CD4-positive, CD25-positive, alpha-beta regulatory T cell (primary cell): ENCODE measurements at regions not wholly inside any gene's neighbourhood (a gene's known extent, or its start where the extent isn't known, plus 50 kb on each side); places are given as distances from the start of the nearest gene placed in this dataset.

ENCODE experiments used
- ATAC-seq, 2 donors: fragments of 150-1000 bp; cut with Tn5 transposase; one replicate each; pipeline ENCODE4 v1.10.0; 2021; ENCODE audit warnings: low read depth in 2 of 2, moderate number of reproducible peaks in 2 of 2, moderate library complexity in 1 of 2
- DNase-seq, 3 donors: peaks; one replicate each; pipeline versions ENCODE4 v3.0.0 to v3.0.0-alpha.2; 2012 to 2022; ENCODE audit warnings: mixed read lengths in 1 of 3
- H3K27ac ChIP-seq: one replicate; pipeline ENCODE4 v1.7.0; 2013; ENCODE audit warnings: mild to moderate bottlenecking, low read length; ENCODE audit not compliant: insufficient read depth, poor library complexity, severe bottlenecking
- H3K27me3 ChIP-seq: one replicate; pipeline ENCODE4 v1.7.0; 2013; ENCODE audit warnings: low read length; ENCODE audit not compliant: control insufficient read depth, insufficient read depth
- H3K36me3 ChIP-seq: one replicate; pipeline ENCODE4 v1.7.0; 2013; ENCODE audit warnings: mild to moderate bottlenecking, low read length, moderate library complexity; ENCODE audit not compliant: control insufficient read depth, insufficient read depth
- H3K4me1 ChIP-seq: 2 replicates; pipeline ENCODE4 v1.7.0; 2013; ENCODE audit warnings: mild to moderate bottlenecking, low read length; ENCODE audit not compliant: insufficient read depth, control insufficient read depth, poor library complexity, severe bottlenecking
- H3K4me3 ChIP-seq: one replicate; pipeline ENCODE4 v1.7.0; 2013; ENCODE audit warnings: low read depth, mild to moderate bottlenecking, low read length, moderate library complexity
- H3K9me3 ChIP-seq, 2 experiments: 1 replicate in 1 of 2; 2 replicates in 1 of 2; pipeline ENCODE4 v1.7.0; 2013; ENCODE audit warnings: low read length in 2 of 2, mild to moderate bottlenecking in 1 of 2, moderate library complexity in 1 of 2; ENCODE audit not compliant: control insufficient read depth in 2 of 2
- H3K27ac Mint-ChIP-seq, 3 donors: one replicate each; pipeline ENCODE4 v1.8.0; 2020 to 2022; ENCODE audit warnings: mild to moderate bottlenecking in 3 of 3, mixed read lengths in 3 of 3, moderate library complexity in 2 of 3
- H3K27me3 Mint-ChIP-seq: one replicate; pipeline ENCODE4 v1.8.0; 2022; ENCODE audit warnings: mild to moderate bottlenecking, mixed read lengths
- H3K36me3 Mint-ChIP-seq: one replicate; pipeline ENCODE4 v1.8.0; 2020; ENCODE audit warnings: mixed read lengths
- H3K4me1 Mint-ChIP-seq, 4 donors: one replicate each; pipeline ENCODE4 v1.8.0; 2020 to 2022; ENCODE audit warnings: mixed read lengths in 4 of 4, mild to moderate bottlenecking in 1 of 4
- H3K4me3 Mint-ChIP-seq, 4 donors: one replicate each; pipeline ENCODE4 v1.8.0; 2020 to 2022; ENCODE audit warnings: mild to moderate bottlenecking in 4 of 4, mixed read lengths in 4 of 4, moderate library complexity in 3 of 4
- H3K9me3 Mint-ChIP-seq, 7 donors: one replicate each; pipeline ENCODE4 v1.8.0; 2020 to 2022; ENCODE audit warnings: mixed read lengths in 7 of 7, mild to moderate bottlenecking in 3 of 7, moderate library complexity in 2 of 7

DNA sequence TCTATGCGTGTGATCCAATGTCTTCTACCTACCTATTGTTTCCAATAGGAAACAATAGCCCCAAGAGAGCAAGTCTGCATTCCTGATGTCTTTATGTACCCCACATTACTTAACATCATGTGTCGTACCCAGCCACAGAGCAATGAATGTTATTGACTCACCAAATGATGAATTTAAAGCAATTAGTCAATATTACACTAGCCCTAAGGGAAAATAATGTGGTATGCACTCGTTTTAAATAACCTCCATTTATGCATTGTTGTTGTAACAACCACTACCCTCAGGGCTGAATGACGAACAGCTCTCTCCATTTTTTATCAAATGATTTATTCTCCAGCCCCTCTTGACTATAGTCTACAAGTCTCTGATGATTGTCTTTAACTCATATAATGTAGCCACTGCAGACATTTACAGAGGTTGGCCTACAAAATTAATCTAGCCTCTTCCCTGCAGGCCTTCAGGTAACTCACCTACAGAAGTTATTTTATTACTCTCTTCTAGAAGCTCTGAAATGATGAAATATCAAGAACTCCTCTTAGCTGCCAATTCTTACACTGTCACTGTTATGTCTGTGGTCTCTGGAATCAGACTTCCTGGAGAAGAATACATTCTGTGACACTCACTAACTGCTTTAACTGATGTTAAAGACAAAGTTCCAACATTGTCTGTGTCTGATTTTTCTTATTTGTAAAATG is 601.7 kb upstream of the GRIA3 start:
- Mint-ChIP-seq H3K4me3 (no peak overlapping the region), H3K27ac (no peak overlapping the region), H3K36me3 (no peaks in the 10 kb centered on the region), H3K27me3 (no peaks in the 10 kb centered on the region), H3K4me1 (peaks cover 0 to 5% (median 0%) of the 10 kb centered on the region in 4 donors), H3K9me3 (peaks cover 0 to 5% (median 3%) of the 10 kb centered on the region in 7 donors)
- no peaks in the 10 kb centered on the region for H3K27me3 ChIP-seq
- ATAC-seq = no peak
- no peak overlapping the region for H3K4me3 ChIP-seq
- H3K27ac ChIP-seq = no peak overlapping the region
- no peaks in the 10 kb centered on the region for H3K4me1 ChIP-seq
- no peaks in the 10 kb centered on the region for H3K9me3 ChIP-seq
- H3K36me3 ChIP-seq = no peaks in the 10 kb centered on the region
- DNase-seq = no peak

DNA sequence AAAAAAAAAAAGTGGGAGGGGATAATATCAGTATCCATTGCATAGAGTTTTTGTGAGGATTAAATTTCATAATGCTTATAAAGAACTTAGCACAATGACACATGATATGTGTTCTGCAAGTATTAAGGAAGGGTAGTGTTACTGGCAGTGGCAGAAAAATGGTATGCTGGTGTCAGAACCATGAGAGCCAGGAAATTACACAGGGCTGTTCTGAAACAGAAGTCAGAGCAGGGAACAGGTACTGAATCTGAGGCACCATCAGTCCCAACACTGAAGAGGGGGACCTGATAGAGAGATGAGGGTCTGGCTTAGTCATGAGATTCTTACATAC is 601.1 kb upstream of the GRIA3 start:
- H3K27ac ChIP-seq = no peak overlapping the region
- H3K36me3 ChIP-seq = no peaks in the 10 kb centered on the region
- H3K36me3 Mint-ChIP-seq = no peaks in the 10 kb centered on the region
- no peak overlapping the region for H3K4me3 Mint-ChIP-seq
- H3K4me1 Mint-ChIP-seq = peaks cover 0 to 5% (median 0%) of the 10 kb centered on the region in 4 donors
- no peaks in the 10 kb centered on the region for H3K4me1 ChIP-seq
- no peak for ATAC-seq
- H3K27ac Mint-ChIP-seq = no peak overlapping the region
- H3K9me3 Mint-ChIP-seq = peaks cover 0 to 5% (median 3%) of the 10 kb centered on the region in 7 donors
- H3K27me3 Mint-ChIP-seq = no peaks in the 10 kb centered on the region
- no peaks in the 10 kb centered on the region for H3K9me3 ChIP-seq
- no peak for DNase-seq
- no peaks in the 10 kb centered on the region for H3K27me3 ChIP-seq
- H3K4me3 ChIP-seq = no peak overlapping the region

DNA sequence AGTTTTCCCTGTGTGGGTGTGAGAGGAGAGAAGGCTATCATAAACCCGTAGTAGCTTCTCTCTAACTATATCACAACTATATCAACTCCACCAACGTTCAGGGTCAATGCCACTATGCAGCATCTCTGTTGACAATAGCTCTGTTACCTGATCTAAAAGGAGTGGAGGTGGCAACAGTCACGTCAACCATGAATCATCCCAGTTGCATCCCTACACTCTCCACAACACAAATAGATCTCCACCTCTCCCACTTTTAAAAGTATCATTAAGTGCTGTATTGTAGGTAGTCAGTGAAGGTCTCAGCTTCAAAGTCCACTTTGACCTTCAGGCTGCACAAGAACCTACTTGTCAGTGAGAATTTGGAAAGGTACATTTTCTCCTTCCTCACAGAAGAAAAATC is 600.5 kb upstream of the GRIA3 start:
- peaks cover 0 to 5% (median 0%) of the 10 kb centered on the region in 4 donors for H3K4me1 Mint-ChIP-seq
- DNase-seq (no peak), ATAC-seq (no peak)
- no peak overlapping the region for H3K4me3 Mint-ChIP-seq
- Histone ChIP-seq H3K27me3 (no peaks in the 10 kb centered on the region), H3K36me3 (no peaks in the 10 kb centered on the region), H3K4me3 (no peak overlapping the region), H3K9me3 (no peaks in the 10 kb centered on the region), H3K4me1 (no peaks in the 10 kb centered on the region), H3K27ac (no peak overlapping the region)
- no peaks in the 10 kb centered on the region for H3K27me3 Mint-ChIP-seq
- no peak overlapping the region for H3K27ac Mint-ChIP-seq
- H3K36me3 Mint-ChIP-seq = no peaks in the 10 kb centered on the region
- peaks cover 0 to 5% (median 3%) of the 10 kb centered on the region in 7 donors for H3K9me3 Mint-ChIP-seq

DNA sequence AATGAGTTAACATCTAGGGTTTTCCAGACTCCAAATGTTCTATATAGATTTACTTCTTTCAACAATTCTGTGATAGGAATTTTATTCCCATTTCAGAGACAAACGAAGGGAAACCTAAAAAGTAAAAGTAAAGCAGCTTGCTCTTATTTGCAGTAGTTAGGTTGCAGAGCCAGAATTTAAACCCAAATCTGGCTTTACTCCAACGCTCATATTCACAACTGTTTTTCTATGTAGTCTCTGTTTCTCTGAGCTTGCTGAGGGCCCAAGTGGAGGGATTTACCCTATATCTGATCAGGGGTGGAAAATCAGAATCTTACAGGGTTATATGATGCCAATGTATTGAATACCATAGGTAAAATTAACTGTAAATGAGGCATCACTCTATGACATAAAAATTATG is 599.1 kb upstream of the GRIA3 start:
- Histone ChIP-seq H3K27ac (no peak overlapping the region), H3K4me3 (no peak overlapping the region), H3K27me3 (no peaks in the 10 kb centered on the region), H3K4me1 (no peaks in the 10 kb centered on the region), H3K36me3 (no peaks in the 10 kb centered on the region), H3K9me3 (no peaks in the 10 kb centered on the region)
- Mint-ChIP-seq H3K4me3 (no peak overlapping the region), H3K36me3 (no peaks in the 10 kb centered on the region), H3K9me3 (peaks cover 0 to 5% (median under 1%) of the 10 kb centered on the region in 7 donors), H3K4me1 (peaks cover 0 to 5% (median 0%) of the 10 kb centered on the region in 4 donors), H3K27me3 (no peaks in the 10 kb centered on the region), H3K27ac (no peak overlapping the region)
- DNase-seq (no peak), ATAC-seq (no peak)

DNA sequence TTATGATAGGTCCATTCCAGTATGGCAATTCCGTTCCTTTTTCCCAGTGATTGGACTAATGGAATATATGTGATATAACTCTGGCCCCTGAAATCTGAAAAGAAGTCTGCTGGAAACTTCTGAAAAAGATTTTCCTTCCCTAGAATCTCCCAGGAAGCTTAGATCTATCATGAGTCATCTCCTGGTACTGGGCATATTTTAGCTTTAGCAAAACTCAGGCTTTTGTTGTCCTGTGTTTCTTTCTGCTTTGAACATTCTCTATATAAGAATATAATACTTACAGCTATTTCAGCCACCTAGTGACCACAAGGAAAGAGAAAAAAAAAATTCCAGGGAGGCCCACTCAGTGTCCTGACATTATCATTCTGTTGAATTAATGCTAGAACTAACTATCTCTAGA is 597.2 kb upstream of the GRIA3 start:
- ATAC-seq (no peak), DNase-seq (no peak)
- Histone ChIP-seq H3K36me3 (no peaks in the 10 kb centered on the region), H3K4me3 (no peak overlapping the region), H3K9me3 (no peaks in the 10 kb centered on the region), H3K27me3 (no peaks in the 10 kb centered on the region), H3K27ac (no peak overlapping the region), H3K4me1 (no peaks in the 10 kb centered on the region)
- H3K9me3 Mint-ChIP-seq = peaks cover 0 to 5% (median 0%) of the 10 kb centered on the region in 7 donors
- H3K4me3 Mint-ChIP-seq = no peak overlapping the region
- H3K4me1 Mint-ChIP-seq = peaks cover 0 to 5% (median 0%) of the 10 kb centered on the region in 4 donors
- no peaks in the 10 kb centered on the region for H3K27me3 Mint-ChIP-seq
- no peak overlapping the region for H3K27ac Mint-ChIP-seq
- no peaks in the 10 kb centered on the region for H3K36me3 Mint-ChIP-seq

DNA sequence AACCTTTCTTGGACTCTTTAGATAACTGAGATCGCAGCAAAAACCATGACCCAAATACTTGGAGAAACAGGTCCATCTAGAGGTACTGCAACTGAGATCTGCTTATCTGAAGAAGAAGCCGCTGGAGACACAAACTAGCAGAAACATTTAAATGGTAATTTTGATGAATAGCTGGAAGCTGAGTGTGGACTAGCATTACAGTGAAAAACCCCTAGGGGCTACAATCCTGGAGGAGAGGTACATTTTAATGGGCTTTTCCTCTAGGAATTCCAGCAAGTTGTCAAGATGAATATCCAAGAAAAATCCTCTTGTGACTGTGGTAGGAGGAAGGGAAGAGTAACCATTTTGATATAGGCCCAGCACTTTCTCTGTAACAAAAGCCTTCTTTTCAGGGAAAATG is 592.5 kb upstream of the GRIA3 start:
- H3K36me3 ChIP-seq = no peaks in the 10 kb centered on the region
- no peak overlapping the region for H3K4me3 ChIP-seq
- no peak for ATAC-seq
- H3K27me3 Mint-ChIP-seq = no peaks in the 10 kb centered on the region
- H3K4me3 Mint-ChIP-seq = no peak overlapping the region
- no peaks in the 10 kb centered on the region for H3K9me3 ChIP-seq
- H3K4me1 Mint-ChIP-seq = no peaks in the 10 kb centered on the region
- peaks cover 0 to 10% (median 2%) of the 10 kb centered on the region in 7 donors for H3K9me3 Mint-ChIP-seq
- no peak overlapping the region for H3K27ac Mint-ChIP-seq
- no peaks in the 10 kb centered on the region for H3K4me1 ChIP-seq
- no peak for DNase-seq
- H3K27ac ChIP-seq = no peak overlapping the region
- H3K27me3 ChIP-seq = no peaks in the 10 kb centered on the region
- H3K36me3 Mint-ChIP-seq = no peaks in the 10 kb centered on the region

DNA sequence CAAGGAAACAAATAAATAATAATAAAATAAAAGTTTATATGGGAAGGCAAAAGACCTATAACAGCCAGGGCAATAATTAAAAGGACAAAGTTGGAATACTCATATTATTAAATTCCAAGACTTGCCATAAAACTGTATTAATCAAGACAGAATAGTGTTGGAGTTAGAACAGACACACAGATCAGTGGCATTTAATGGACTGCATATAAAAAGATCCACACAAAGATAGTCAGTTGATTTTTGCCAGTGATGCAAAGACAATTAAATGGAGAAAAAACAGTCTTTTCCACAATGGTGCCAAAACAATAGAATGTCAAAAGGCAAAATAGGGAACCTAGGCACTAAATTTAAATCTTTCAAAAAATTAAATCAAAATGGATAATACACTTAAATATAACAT is 587.1 kb upstream of the GRIA3 start:
- Histone ChIP-seq H3K4me1 (no peaks in the 10 kb centered on the region), H3K4me3 (no peak overlapping the region), H3K9me3 (no peaks in the 10 kb centered on the region), H3K27me3 (no peaks in the 10 kb centered on the region), H3K36me3 (no peaks in the 10 kb centered on the region), H3K27ac (no peak overlapping the region)
- Mint-ChIP-seq H3K27me3 (no peaks in the 10 kb centered on the region), H3K4me3 (no peak overlapping the region), H3K9me3 (peaks cover 0 to 12% (median 4%) of the 10 kb centered on the region in 7 donors), H3K36me3 (no peaks in the 10 kb centered on the region), H3K4me1 (no peaks in the 10 kb centered on the region), H3K27ac (no peak overlapping the region)
- DNase-seq = no peak
- ATAC-seq = no peak

DNA sequence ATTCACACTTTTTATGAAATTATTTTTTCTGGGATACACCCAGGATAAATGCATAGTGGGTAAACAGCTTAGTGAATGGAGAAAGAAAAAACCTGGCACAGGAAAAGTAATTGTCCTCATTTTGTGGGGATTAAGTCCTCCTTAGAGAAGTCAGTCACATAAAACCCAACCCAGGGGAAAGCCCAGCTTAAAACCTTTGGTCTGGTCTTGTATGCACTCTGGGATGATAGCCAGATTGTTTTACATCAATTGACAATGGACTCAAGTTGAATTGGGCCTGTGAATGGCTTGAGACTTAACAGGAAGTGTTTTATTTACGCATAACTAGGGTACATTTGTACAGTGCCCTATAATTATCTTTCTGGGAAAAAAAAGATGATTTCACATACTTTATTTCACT is 561.3 kb upstream of the GRIA3 start:
- Mint-ChIP-seq H3K27ac (no peak overlapping the region), H3K36me3 (no peaks in the 10 kb centered on the region), H3K4me3 (no peak overlapping the region), H3K9me3 (peaks cover 0 to 4% (median 2%) of the 10 kb centered on the region in 7 donors), H3K27me3 (no peaks in the 10 kb centered on the region), H3K4me1 (no peaks in the 10 kb centered on the region)
- Histone ChIP-seq H3K36me3 (no peaks in the 10 kb centered on the region), H3K4me3 (no peak overlapping the region), H3K27me3 (no peaks in the 10 kb centered on the region), H3K9me3 (no peaks in the 10 kb centered on the region), H3K27ac (no peak overlapping the region), H3K4me1 (no peaks in the 10 kb centered on the region)
- DNase-seq (no peak), ATAC-seq (no peak)
